RWPE1 (cell line): ENCODE measurements at regions not wholly inside any gene's neighbourhood (a gene's known extent, or its start where the extent isn't known, plus 50 kb on each side); places are given as distances from the start of the nearest gene placed in this dataset.

Experiments
- CTCF ChIA-PET: fragments of 350-600 bp; sonication (Branson Sonifier 250); formaldehyde crosslinking; extraction: SDS; loops from one replicate; lab custom pipeline; 2021; lab: Yijun Ruan, JAX
- POLR2A ChIA-PET: fragments of 400-600 bp; formaldehyde crosslinking; extraction: SDS; loops from one replicate; lab custom pipeline; 2020; ENCODE audit warnings: antibody characterized with exemption; ENCODE audit not compliant: low non-redundant PET; lab: Yijun Ruan, JAX
- DNase-seq: peaks from one replicate; pipeline ENCODE4 v3.0.0; 2012; ENCODE audit warnings: low spot score
- H3K27ac ChIP-seq: fragments of 450-650 bp; 2 replicates; pipeline ENCODE4 v1.5.1; 2017
- CTCF ChIP-seq: fragments of 450-650 bp; conservative IDR thresholded peaks from 2 replicates; pipeline ENCODE4 v1.5.1; 2017; ENCODE audit warnings: low read depth, mild to moderate bottlenecking

- ChIA-PET CTCF (no interaction called here), POLR2A (no interaction called here)
- H3K27ac ChIP-seq = no peak overlapping the region
- no peak for DNase-seq
- TF ChIP-seq CTCF = no peak
Measured at GRCh38 chr12:30200864-30201263, 417.1 kb upstream of the TMTC1 start.

- POLR2A ChIA-PET = no interaction called here
- CTCF ChIA-PET = no interaction called here
- no peak overlapping the region for H3K27ac ChIP-seq
- TF ChIP-seq CTCF = no peak
- peak; percentile 5 for DNase-seq
Measured at GRCh38 chr12:30197392-30198057, 413.8 kb upstream of the TMTC1 start.

- no peak for TF ChIP-seq CTCF
- no peak overlapping the region for H3K27ac ChIP-seq
- POLR2A ChIA-PET = no interaction called here
- CTCF ChIA-PET = no interaction called here
- DNase-seq = no peak
Measured at GRCh38 chr12:30191696-30192455, 408.1 kb upstream of the TMTC1 start.

- no peak for TF ChIP-seq CTCF
- ChIA-PET CTCF (no interaction called here), POLR2A (no interaction called here)
- H3K27ac ChIP-seq = no peak overlapping the region
- no peak for DNase-seq
Measured at GRCh38 chr12:30188602-30189326, 405.0 kb upstream of the TMTC1 start.

GRCh38 chr12:30187426-30187825, 403.7 kb upstream of the TMTC1 start:
- ChIA-PET POLR2A (no interaction called here), CTCF (interaction anchor here (0.6 kb wide), 1 partner anchor 222 kb away, joined by 4 read pairs; no protein-coding TSS in a partner anchor)
- no peak for DNase-seq
- H3K27ac ChIP-seq = no peak overlapping the region
- TF ChIP-seq CTCF = no peak

- CTCF ChIA-PET = no interaction called here
- DNase-seq = no peak
- TF ChIP-seq CTCF = no peak
- H3K27ac ChIP-seq = no peak overlapping the region
- POLR2A ChIA-PET = no interaction called here
Measured at GRCh38 chr12:30181334-30181733, 397.6 kb upstream of the TMTC1 start.
